ENCODE measurements at regions not wholly inside any gene's neighbourhood (a gene's known extent, or its start where the extent isn't known, plus 50 kb on each side); places are given as distances from the start of the nearest gene placed in this dataset.
A peak's percentile ranks its signal among the peaks of the same experiment; 100 is the strongest.

DNA sequence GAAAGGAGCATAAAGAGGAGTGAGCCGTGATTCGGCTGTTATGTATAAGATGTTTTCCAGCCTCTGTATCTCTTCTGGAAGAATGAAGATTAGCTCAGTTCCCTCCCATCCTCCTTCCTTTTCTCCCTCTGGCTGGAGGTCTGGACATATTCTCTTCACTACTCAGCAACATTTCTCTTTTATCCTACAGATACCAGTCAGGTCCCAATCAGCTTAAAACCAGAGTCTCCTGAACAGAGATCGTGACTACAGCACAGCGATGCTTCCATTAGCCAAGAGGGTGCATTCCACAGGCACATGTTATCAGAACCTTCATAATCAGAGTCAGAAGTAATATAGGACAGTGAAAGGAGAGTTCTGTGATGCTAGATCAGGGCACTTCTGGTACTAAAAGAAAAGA is 133.9 kb upstream of the SOX4 start:
- no peak for DNase-seq

- no peak for DNase-seq
Observed at GRCh38 chr6:21461844-21462518, 131.6 kb upstream of the SOX4 start.

DNA sequence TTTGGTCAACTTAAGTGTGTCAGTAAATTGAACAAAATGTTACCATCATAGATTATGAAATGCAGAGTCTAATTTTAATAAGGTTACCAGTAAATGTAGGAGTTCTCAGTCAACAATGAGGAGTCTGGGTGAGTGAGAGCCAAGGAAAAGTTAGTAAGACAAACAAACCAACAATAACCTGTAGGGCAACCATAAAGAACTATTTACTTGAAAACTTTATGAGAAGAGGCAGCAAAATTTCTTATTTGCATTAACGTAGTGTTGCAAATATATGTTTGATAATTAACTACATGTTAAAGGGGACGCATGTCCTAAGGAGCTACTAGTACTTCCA is 131.1 kb upstream of the SOX4 start:
- DNase-seq = no peak

- no peak for DNase-seq
Observed at GRCh38 chr6:21467091-21467490, 126.5 kb upstream of the SOX4 start.

DNA sequence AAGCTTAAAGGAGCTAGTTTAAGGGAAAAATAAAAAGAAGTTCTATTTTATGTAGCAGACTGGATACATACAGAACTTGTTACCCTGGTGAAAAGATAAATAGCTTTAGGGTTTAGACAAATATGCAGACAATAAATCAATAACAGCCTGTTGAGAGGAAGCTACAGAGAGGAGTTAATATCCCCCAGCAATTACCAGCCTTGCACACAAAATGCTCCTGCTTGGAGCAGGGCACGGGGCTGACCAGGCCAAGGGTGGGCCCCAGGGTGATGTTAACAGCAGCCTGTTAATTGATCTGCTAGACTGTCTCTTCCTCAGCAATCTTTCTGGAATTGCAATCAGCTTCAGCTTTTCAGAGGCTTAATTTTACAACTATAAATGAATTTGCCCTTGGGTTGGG is 125.1 kb upstream of the SOX4 start:
- DNase-seq = no peak

GRCh38 chr6:21469213-21469612 is 124.3 kb upstream of the SOX4 start:
- no peak for DNase-seq

GRCh38 chr6:21476112-21476511 is 117.4 kb upstream of the SOX4 start:
- no peak for DNase-seq

DNA sequence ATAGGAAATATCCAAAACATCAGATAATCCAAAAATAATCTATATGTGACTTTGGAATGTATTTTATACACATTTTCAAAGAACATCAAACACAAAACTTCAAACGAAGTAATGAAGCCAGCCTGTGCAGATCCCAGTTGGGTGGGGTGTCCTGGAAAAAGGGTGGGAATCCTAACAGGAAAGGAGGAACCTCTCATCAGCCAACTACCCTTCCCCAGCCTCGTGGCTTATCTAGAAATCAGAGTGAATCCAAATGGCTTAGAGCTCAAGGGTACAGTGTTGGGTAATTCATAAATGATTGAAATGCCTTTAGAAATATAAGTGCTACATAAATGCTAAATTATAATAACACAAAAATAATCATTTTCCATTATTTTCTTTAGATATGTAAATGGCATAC is 115.1 kb upstream of the SOX4 start:
- no peak for DNase-seq

GRCh38 chr6:21478883-21479539 is 114.5 kb upstream of the SOX4 start:
- DNase-seq = peak in 1 of 56 donors; percentile 11

GRCh38 chr6:21486115-21486514 is 107.4 kb upstream of the SOX4 start:
- DNase-seq = no peak

DNA sequence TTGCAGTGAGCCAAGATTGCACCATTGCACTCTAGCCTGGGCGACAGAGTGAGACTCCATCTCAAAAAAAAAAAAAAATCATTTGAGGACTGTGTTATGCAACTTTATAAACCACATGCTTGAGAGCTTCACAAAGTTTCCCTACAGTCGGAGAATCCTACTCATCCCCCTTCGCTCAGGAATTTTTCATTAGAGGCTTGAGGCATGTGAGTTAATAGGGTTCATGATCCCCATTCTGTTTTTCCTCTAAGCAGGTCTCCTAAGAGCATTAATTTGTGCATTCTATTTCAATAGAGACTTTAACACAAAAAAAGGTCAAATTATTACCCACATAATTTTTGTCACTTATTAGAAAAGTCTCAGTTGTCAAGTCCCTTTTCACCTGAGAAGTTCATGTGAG is 103.7 kb upstream of the SOX4 start:
- DNase-seq = no peak

DNA sequence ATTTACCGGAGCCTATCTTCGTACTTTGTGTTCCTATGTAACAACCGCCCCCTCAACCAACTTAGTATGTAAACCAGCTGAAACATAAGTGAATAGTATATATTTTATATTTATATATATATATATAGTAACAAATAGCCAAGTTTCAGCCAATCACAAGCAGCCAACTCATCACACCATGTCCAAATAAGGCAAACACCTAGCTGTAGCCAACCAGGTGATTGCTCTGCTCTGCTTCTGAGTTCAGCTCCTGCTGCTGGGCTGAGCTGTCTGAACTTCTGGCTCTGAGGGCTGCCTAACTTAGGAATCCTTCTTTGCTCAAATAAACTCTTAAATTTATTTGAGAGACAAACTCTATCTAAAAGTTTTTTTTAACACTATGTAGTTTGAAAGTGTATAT is 101.6 kb upstream of the SOX4 start:
- no peak for DNase-seq

DNA sequence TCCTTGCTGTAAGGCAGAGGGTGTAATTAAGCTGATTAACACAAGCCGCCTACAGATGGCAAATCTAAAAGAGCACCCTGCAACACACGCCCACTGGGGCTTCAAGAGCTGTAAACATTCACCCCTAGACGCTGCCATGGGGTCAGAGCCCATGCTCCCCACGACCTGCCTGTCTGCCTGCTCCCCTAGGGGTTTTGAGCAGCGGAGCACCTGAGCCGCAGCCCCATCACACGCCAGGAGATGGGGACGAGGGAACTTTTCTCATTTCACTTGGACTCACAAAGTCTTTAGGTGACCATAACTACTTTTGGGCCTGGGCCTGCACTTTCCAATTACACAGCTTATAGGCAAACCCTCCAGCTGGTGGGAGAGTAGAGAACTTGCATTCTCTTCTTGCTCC is 99.0 kb upstream of the SOX4 start:
- DNase-seq = no peak

- DNase-seq = no peak
Observed at GRCh38 chr6:21496196-21496595, 97.4 kb upstream of the SOX4 start.

GRCh38 chr6:21496706-21497105 is 96.8 kb upstream of the SOX4 start:
- no peak for DNase-seq

DNA sequence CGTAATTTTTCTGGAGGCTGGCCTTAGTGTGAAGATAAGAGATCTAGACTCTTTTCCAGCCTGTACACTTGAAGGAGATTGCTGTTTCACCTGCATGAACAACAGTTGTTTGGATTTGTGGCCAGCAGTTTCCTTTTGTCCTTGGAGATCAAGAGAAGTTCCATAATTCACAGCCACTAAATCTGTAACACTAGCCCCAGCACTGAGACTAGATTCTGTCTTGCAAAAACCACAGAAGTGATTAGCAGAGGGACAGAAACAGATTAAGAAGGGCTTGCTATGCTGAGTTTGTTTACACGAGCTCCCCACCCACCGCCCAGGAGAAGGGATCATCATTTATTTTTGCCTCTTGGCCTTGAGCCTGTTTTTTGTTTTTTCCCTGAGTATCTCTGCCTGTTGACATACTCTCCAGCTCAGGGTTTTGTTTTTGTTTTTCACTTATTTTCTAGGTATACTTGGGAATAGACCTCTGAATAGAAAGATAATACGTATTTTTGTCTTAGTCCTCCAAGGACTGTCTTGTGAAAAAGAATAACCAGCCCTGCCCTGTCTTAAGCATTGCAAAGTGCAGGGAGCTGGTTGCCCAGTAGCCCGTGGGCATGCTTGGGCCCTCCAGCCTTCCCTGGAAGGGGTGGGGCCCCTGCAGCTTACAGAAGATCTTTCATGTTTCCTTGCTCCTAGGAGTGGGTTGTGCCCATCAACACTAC is 93.1 kb upstream of the SOX4 start:
- no peak for DNase-seq

- DNase-seq = no peak
Observed at GRCh38 chr6:21501021-21501354, 92.6 kb upstream of the SOX4 start.

GRCh38 chr6:21501815-21502214 is 91.7 kb upstream of the SOX4 start:
- no peak for DNase-seq

GRCh38 chr6:21502682-21503081 is 90.9 kb upstream of the SOX4 start:
- no peak for DNase-seq

DNA sequence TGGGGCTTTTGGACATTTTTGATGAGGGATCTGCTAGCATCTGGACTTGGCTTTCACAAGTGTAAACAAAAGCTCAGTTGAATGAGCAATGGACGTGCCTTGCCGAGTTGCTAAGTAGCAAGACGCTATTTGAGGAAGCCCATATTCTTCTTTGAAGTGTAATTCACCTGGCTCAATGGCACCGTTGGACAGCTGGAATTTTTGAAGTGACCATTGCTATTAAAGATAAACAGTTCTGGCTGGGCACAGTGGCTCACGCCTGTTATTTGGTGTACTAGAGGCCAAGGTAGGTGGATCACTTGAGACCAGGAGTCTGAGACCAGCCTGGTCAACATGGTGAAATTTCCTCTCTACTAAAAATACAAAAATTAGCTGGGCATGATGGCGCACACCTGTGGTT is 88.8 kb upstream of the SOX4 start:
- DNase-seq = no peak

DNA sequence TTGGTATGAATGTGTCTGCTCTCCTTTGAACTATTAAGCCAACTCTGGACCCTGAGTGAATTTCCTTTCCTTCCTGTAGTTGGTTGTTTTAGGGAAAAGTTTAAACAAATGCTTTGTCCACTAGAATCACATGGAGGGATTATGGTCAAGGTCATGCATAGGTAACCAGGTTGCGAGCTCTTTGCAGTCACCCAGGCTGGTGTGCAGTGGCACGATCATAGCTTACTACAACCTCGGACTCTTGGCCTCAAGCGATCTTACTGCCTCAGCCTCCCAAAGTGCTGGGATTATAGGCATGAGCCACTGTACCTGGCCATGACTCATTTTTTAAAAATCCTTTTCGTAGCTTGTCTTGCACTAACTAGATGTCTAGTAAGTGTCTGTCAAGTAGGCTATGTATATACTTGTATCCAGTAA is 88.0 kb upstream of the SOX4 start:
- DNase-seq = no peak

DNA sequence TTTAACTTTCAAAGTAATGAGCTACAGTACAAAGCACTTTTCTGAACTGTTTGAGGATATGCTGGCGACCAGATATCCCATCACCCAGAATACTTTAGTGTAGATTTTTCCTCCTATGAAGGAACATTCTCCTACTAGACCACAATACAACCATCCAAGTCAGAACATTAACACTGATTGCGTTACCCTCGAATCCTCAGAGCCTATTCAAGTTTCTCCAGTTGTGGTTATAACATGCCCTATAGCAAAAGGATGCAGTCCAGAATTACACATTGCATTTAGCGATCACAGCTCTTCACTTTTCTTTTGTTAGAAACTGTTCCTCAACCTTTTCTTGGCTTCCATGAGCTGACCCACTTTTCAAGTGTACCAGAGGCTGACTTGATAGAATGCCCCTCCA is 87.4 kb upstream of the SOX4 start:
- no peak for DNase-seq

DNA sequence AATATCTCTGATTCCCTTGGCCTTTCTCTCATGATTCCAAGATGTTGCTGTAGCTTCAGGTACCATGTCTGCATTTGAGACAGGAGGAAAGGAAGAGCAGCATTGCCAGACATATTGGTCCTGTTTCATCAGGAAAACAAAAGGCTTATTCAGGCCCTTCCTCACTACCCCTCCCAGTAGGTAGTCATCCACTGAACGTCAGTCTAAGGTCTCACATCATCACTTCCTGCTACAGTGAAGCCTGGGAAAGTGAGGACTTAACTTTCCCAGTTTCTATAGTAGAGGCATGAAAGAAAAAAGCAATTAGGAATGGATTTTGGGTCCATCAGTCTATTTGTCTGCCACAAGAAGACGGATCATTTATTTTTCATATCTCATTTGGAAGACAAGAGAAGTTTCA is 85.7 kb upstream of the SOX4 start:
- no peak for DNase-seq

All from amygdala (tissue), 56 donors.